IMR-90 (cell line): ENCODE measurements at regions not wholly inside any gene's neighbourhood (a gene's known extent, or its start where the extent isn't known, plus 50 kb on each side); places are given as distances from the start of the nearest gene placed in this dataset.

Experiments
- ATAC-seq: fragments of 200-7000 bp; cut with Tn5 transposase; 2 replicates; pipeline ENCODE4 v1.9.1; 2020; ENCODE audit warnings: low read depth, mild to moderate bottlenecking, moderate library complexity
- BruUV-seq: library from RNA; stranded (reverse); fragments of 400-500 nt; replicated peaks from 2 replicates; lab custom pipeline; 2021; lab: Mats Ljungman, UMichigan
- CTCF ChIA-PET: fragments of 300-600 bp; formaldehyde crosslinking; extraction: SDS; loops from one replicate; lab custom pipeline; 2021; ENCODE audit warnings: antibody characterized with exemption; lab: Yijun Ruan, JAX
- POLR2A ChIA-PET: fragments of 300-600 bp; sonication (Branson Sonifier 250); formaldehyde crosslinking; loops from one replicate; lab custom pipeline; 2022; ENCODE audit warnings: antibody characterized with exemption; ENCODE audit not compliant: unreplicated experiment; lab: Charles Lee
- DNase-seq: peaks from one replicate; pipeline ENCODE4 v3.0.0; 2013
- H2AFZ ChIP-seq: replicated peaks from 2 replicates; pipeline ENCODE3; 2013; ENCODE audit warnings: low read length, mild to moderate bottlenecking; ENCODE audit not compliant: poor library complexity
- H2AK5ac ChIP-seq: 2 replicates; pipeline ENCODE4 v1.6.1; 2013; ENCODE audit warnings: low read depth, low read length, inconsistent platforms
- H2AK9ac ChIP-seq: replicated peaks from 2 replicates; pipeline ENCODE3; 2013; ENCODE audit warnings: mild to moderate bottlenecking, low read depth, low read length, moderate library complexity; ENCODE audit not compliant: poor library complexity
- H2BK120ac ChIP-seq: 2 replicates; pipeline ENCODE4 v1.6.1; 2013; ENCODE audit warnings: low read depth, low read length, inconsistent platforms
- H2BK15ac ChIP-seq: 3 replicates; pipeline ENCODE4 v1.6.1; 2013; ENCODE audit warnings: low read depth, low read length, inconsistent platforms
- H2BK20ac ChIP-seq: 2 replicates; pipeline ENCODE4 v1.6.1; 2013; ENCODE audit warnings: low read depth, mild to moderate bottlenecking, inconsistent platforms, low read length, moderate library complexity
- H2BK5ac ChIP-seq: 2 replicates; pipeline ENCODE4 v1.6.1; 2013; ENCODE audit warnings: mild to moderate bottlenecking, low read depth, low read length, inconsistent platforms; ENCODE audit not compliant: poor library complexity, severe bottlenecking
- H3K14ac ChIP-seq: replicated peaks from 2 replicates; pipeline ENCODE4 v1.6.1; 2013; ENCODE audit warnings: low read depth, low read length, inconsistent platforms
- H3K18ac ChIP-seq: 2 replicates; pipeline ENCODE4 v1.6.1; 2013; ENCODE audit warnings: low read depth, low read length, control low read depth
- H3K23ac ChIP-seq: 2 replicates; pipeline ENCODE4 v1.6.1; 2013; ENCODE audit warnings: low read depth, low read length, inconsistent platforms
- H3K27ac ChIP-seq: 2 replicates; pipeline ENCODE4 v1.5.1; 2013; ENCODE audit warnings: mild to moderate bottlenecking, control low read depth, low read length; ENCODE audit not compliant: insufficient read depth
- H3K27me3 ChIP-seq: 2 replicates; pipeline ENCODE4 v1.6.1; 2013; ENCODE audit warnings: low read length; ENCODE audit not compliant: control insufficient read depth, insufficient read depth
- H3K36me3 ChIP-seq: 2 replicates; pipeline ENCODE4 v1.6.1; 2013; ENCODE audit warnings: low read length, mixed read lengths; ENCODE audit not compliant: control insufficient read depth, insufficient read depth
- H3K4ac ChIP-seq: 2 replicates; pipeline ENCODE4 v1.6.1; 2013; ENCODE audit warnings: low read depth, low read length, inconsistent platforms
- H3K4me1 ChIP-seq: 2 replicates; pipeline ENCODE4 v1.6.1; 2013; ENCODE audit warnings: low read length, mixed read lengths; ENCODE audit not compliant: control insufficient read depth, insufficient read depth
- H3K4me2 ChIP-seq: 2 replicates; pipeline ENCODE4 v1.6.1; 2013; ENCODE audit warnings: low read depth, mild to moderate bottlenecking, control low read depth, low read length, moderate library complexity
- H3K4me3 ChIP-seq: 2 replicates; pipeline ENCODE4 v1.5.1; 2013; ENCODE audit warnings: low read depth, mild to moderate bottlenecking, control low read depth, low read length, moderate library complexity; ENCODE audit not compliant: insufficient read depth
- H3K56ac ChIP-seq: 2 replicates; pipeline ENCODE4 v1.6.1; 2013; ENCODE audit warnings: low read length, inconsistent platforms; ENCODE audit not compliant: insufficient read depth; ENCODE audit errors: extremely low read depth
- H3K79me1 ChIP-seq, 2 experiments: 2 replicates each; pipeline ENCODE4 v1.6.1; 2013; ENCODE audit warnings: low read length in 2 of 2, inconsistent platforms in 1 of 2, low read depth in 1 of 2
- H3K9ac ChIP-seq: 2 replicates; pipeline ENCODE4 v1.6.1; 2013; ENCODE audit warnings: low read depth, low read length, control low read depth
- H3K9me1 ChIP-seq: 2 replicates; pipeline ENCODE4 v1.6.1; 2013; ENCODE audit warnings: low read length, inconsistent platforms; ENCODE audit not compliant: insufficient read depth
- H3K9me3 ChIP-seq: 2 replicates; pipeline ENCODE4 v1.6.1; 2013; ENCODE audit warnings: low read length; ENCODE audit not compliant: control insufficient read depth, insufficient read depth
- H4K20me1 ChIP-seq: 2 replicates; pipeline ENCODE4 v1.6.1; 2013; ENCODE audit warnings: low read length, inconsistent platforms; ENCODE audit not compliant: insufficient read depth
- H4K5ac ChIP-seq: 2 replicates; pipeline ENCODE4 v1.6.1; 2013; ENCODE audit warnings: mild to moderate bottlenecking, low read depth, low read length, control low read depth
- H4K8ac ChIP-seq, 2 experiments: 2 replicates each; pipeline ENCODE4 v1.6.1; 2013; ENCODE audit warnings: low read depth in 2 of 2, low read length in 2 of 2, control low read depth in 1 of 2, inconsistent platforms in 1 of 2
- H4K91ac ChIP-seq: 2 replicates; pipeline ENCODE4 v1.6.1; 2013; ENCODE audit warnings: low read depth, low read length, inconsistent platforms; ENCODE audit not compliant: insufficient read depth
- FOS ChIP-seq: fragments of 150-350 bp; IDR thresholded peaks from 2 replicates; pipeline ENCODE4 v1.6.1; 2016; ENCODE audit warnings: low read depth, low read length
- MXI1 ChIP-seq: IDR thresholded peaks from 2 replicates; pipeline ENCODE4 v1.6.1; 2012; ENCODE audit warnings: low read depth, mild to moderate bottlenecking, low read length, moderate library complexity, borderline replicate concordance
- dilution Hi-C: fragments of 300-500 bp; cut with HindIII; formaldehyde crosslinking; loops from one replicate; pipeline ENCODE4 v1.14.3; 2018; ENCODE audit warnings: low sequenced_read_pairs; ENCODE audit not compliant: unreplicated experiment
- in situ Hi-C: fragments of 300-500 bp; cut with MboI; formaldehyde crosslinking; loops from 3 replicates; pipeline ENCODE4 v1.14.3; 2019; ENCODE audit warnings: low sequenced_read_pairs, inconsistent platforms, mixed read lengths
- intact Hi-C: fragments of 100-400 bp; cut with micrococcal nuclease; formaldehyde crosslinking; loops from 2 replicates; pipeline ENCODE4 v1.10.0; 2022
- TF ChIP-seq, protein P1 (sequence below): fragments of 150-350 bp; IDR thresholded peaks from 2 replicates; pipeline ENCODE4 v1.6.1; 2016; ENCODE audit warnings: low read depth, mild to moderate bottlenecking, low read length, moderate library complexity, borderline replicate concordance

DNA sequence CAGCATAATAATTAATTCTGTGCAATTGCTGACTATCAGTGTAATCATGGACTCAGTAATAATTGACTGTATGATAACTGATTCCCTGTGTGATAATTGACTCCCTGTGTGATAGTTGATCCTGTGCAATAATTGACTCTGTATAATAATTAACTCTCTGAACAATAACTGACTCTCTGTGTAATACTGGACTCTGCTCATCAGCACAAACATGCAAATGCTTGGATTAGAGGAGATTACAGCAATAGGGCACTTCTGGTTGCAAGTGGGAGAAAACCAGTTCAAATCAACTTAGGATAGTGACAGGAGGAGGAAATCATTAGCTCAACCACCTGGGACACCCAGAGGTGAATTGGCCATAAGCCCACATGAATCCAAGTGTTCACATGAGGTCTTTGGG is 582.1 kb downstream of the RBFOX1 start:
- no peak overlapping the region for H3K18ac ChIP-seq
- H2AK5ac ChIP-seq = no peak overlapping the region
- ChIA-PET POLR2A (no interaction called here), CTCF (no interaction called here)
- peaks cover 16% of the 10 kb centered on the region for H3K9me3 ChIP-seq
- H3K4me3 ChIP-seq = no peak overlapping the region
- intact Hi-C loops = no loop called here
- no peak overlapping the region for H4K5ac ChIP-seq
- H4K91ac ChIP-seq = no peak overlapping the region
- no peak overlapping the region for H3K27ac ChIP-seq
- no peaks in the 10 kb centered on the region for H3K36me3 ChIP-seq
- no peak overlapping the region for H2BK15ac ChIP-seq
- H4K20me1 ChIP-seq = no peaks in the 10 kb centered on the region
- dilution Hi-C loops = no loop called here
- BruUV-seq = no TSS peak
- H3K56ac ChIP-seq = no peak overlapping the region
- DNase-seq = no peak
- H4K8ac ChIP-seq = no peak overlapping the region
- in situ Hi-C loops = no loop called here
- H3K9ac ChIP-seq = no peak overlapping the region
- no peak overlapping the region for H3K4me2 ChIP-seq
- H2BK20ac ChIP-seq = no peak overlapping the region
- H3K79me1 ChIP-seq = no peaks in the 10 kb centered on the region
- H2BK120ac ChIP-seq = no peak overlapping the region
- no peak overlapping the region for H2AFZ ChIP-seq
- H3K9me1 ChIP-seq = no peaks in the 10 kb centered on the region
- H3K27me3 ChIP-seq = no peaks in the 10 kb centered on the region
- no peak overlapping the region for H2BK5ac ChIP-seq
- H2AK9ac ChIP-seq = no peak overlapping the region
- no peak overlapping the region for H3K23ac ChIP-seq
- no peak overlapping the region for H3K4ac ChIP-seq
- no peak for ATAC-seq
- TF ChIP-seq, protein P1, sequence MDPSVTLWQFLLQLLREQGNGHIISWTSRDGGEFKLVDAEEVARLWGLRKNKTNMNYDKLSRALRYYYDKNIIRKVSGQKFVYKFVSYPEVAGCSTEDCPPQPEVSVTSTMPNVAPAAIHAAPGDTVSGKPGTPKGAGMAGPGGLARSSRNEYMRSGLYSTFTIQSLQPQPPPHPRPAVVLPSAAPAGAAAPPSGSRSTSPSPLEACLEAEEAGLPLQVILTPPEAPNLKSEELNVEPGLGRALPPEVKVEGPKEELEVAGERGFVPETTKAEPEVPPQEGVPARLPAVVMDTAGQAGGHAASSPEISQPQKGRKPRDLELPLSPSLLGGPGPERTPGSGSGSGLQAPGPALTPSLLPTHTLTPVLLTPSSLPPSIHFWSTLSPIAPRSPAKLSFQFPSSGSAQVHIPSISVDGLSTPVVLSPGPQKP = no peak
- TF ChIP-seq MXI1 (no peak), FOS (no peak)
- no peak overlapping the region for H3K14ac ChIP-seq
- H3K4me1 ChIP-seq = no peaks in the 10 kb centered on the region
